ENCODE measurements at regions not wholly inside any gene's neighbourhood (a gene's known extent, or its start where the extent isn't known, plus 50 kb on each side); places are given as distances from the start of the nearest gene placed in this dataset.

DNA sequence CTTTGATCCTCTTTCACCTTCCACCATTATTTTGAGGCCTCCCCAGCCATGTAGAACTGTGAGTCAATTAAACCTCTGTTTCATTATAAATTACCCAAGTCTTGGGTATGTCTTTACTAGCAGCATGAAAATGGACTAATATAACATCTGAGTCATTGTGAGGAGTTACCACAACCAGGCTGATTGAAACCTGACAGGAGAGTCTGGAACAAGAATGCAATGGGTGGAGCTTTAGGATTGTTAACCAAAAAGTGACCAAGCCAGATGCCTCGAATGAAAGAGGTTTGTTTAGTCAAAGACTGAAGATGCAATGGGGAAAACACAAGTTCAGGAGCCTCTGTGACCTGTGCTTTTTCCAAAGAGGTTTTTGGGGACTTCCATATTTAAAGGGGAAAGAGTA lies 659.0 kb downstream of the SLITRK6 start:
- Mint-ChIP-seq H3K36me3 (no peaks in the 10 kb centered on the region; the same call in 1 of the 2 replicates), H3K4me3 (peak overlapping the region; percentile 7; the same call in 1 of the 2 replicates)

GRCh38 chr13:85137516-85137915 lies 661.7 kb downstream of the SLITRK6 start:
- H3K36me3 Mint-ChIP-seq, result no peaks in the 10 kb centered on the region; the same call in 1 of the 2 replicates
- ATAC-seq, result no peak
- H3K27ac Mint-ChIP-seq, result no peak overlapping the region
- ChIA-PET CTCF (no interaction called here), POLR2A (no interaction called here)
- H3K9me3 Mint-ChIP-seq, result peaks cover 15% of the 10 kb centered on the region
- no peak overlapping the region for H3K4me3 Mint-ChIP-seq
- TF ChIP-seq, protein P1, sequence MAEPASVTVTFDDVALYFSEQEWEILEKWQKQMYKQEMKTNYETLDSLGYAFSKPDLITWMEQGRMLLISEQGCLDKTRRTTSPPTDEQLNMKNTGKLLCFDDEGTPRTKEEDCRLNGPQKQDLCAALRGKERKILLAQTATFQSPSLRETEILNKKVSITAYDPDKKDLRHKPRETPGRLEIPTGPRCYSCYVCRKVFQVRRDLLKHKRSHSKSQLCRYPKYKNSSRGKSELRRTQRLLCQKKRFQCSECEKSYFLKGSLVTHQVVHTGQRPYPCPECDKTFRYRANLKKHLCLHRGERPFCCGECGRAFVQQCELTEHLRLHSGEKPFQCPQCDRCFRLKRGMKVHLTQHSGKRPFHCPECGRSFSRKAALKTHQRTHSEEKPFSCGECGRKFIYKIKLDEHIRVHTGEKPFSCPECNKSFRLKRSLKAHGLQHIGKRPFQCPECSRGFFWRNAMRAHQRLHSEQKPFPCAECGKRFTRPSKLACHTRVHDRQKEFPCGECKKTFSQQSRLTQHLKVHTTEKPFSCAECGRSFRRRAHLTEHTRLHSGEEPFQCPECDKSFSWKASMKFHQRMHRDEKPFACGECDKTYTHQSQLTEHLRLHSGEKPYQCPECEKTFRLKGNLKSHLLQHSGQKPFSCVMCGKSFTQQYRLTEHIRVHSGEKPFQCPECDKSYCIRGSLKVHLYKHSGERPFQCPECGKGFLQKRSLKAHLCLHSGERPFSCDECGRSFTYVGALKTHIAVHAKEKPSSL (CRISPR knock-in tag; conservative IDR thresholded peaks at IDR 0.05), result no peak
- no peak for TF ChIP-seq IRF1 (CRISPR knock-in tag; IDR thresholded peaks at IDR 0.05)
- no peak for TF ChIP-seq SP1 (CRISPR knock-in tag; conservative IDR thresholded peaks at IDR 0.05)
- TF ChIP-seq ZBTB43 (CRISPR knock-in tag; IDR thresholded peaks at IDR 0.05), result no peak
- TF ChIP-seq OVOL2 (CRISPR knock-in tag; IDR thresholded peaks at IDR 0.05; ENCODE audit: borderline replicate concordance), result no peak
- TF ChIP-seq ESRRA (CRISPR knock-in tag; IDR thresholded peaks at IDR 0.05; ENCODE audit: borderline replicate concordance), result no peak
- TF ChIP-seq FOXK1 (CRISPR knock-in tag; IDR thresholded peaks at IDR 0.05), result no peak
- TF ChIP-seq, protein P2, sequence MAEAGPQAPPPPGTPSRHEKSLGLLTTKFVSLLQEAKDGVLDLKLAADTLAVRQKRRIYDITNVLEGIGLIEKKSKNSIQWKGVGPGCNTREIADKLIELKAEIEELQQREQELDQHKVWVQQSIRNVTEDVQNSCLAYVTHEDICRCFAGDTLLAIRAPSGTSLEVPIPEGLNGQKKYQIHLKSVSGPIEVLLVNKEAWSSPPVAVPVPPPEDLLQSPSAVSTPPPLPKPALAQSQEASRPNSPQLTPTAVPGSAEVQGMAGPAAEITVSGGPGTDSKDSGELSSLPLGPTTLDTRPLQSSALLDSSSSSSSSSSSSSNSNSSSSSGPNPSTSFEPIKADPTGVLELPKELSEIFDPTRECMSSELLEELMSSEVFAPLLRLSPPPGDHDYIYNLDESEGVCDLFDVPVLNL (CRISPR knock-in tag; IDR thresholded peaks at IDR 0.05; ENCODE audit: borderline replicate concordance, low read depth), result no peak
- no peak for TF ChIP-seq ZNF416 (CRISPR knock-in tag; IDR thresholded peaks at IDR 0.05)
- TF ChIP-seq MXD4 (CRISPR knock-in tag; IDR thresholded peaks at IDR 0.05; ENCODE audit: borderline replicate concordance), result no peak
- TF ChIP-seq CREM (CRISPR knock-in tag; IDR thresholded peaks at IDR 0.05), result no peak
- no peak for TF ChIP-seq JUN (CRISPR knock-in tag; IDR thresholded peaks at IDR 0.05)
- no peak for TF ChIP-seq GABPB1 (CRISPR knock-in tag; IDR thresholded peaks at IDR 0.05)
- H3K4me1 Mint-ChIP-seq, result peaks cover 34% of the 10 kb centered on the region
- no peak for DNase-seq (ENCODE audit: low spot score)
- H3K27me3 Mint-ChIP-seq (ENCODE audit: low read depth), result no peaks in the 10 kb centered on the region; the same call in 1 of the 2 replicates

More for the DNA sequence above, 659.0 kb downstream of the SLITRK6 start:
- peaks cover 15% of the 10 kb centered on the region for H3K9me3 Mint-ChIP-seq
- ChIA-PET POLR2A (no interaction called here), CTCF (no interaction called here)
- TF ChIP-seq, protein P3, sequence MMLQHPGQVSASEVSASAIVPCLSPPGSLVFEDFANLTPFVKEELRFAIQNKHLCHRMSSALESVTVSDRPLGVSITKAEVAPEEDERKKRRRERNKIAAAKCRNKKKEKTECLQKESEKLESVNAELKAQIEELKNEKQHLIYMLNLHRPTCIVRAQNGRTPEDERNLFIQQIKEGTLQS (CRISPR knock-in tag; conservative IDR thresholded peaks at IDR 0.05), result no peak
- TF ChIP-seq ZNF423 (CRISPR knock-in tag; IDR thresholded peaks at IDR 0.05), result no peak
- TF ChIP-seq ZNF232 (CRISPR knock-in tag; IDR thresholded peaks at IDR 0.05), result no peak
- TF ChIP-seq TEAD4 (CRISPR knock-in tag; IDR thresholded peaks at IDR 0.05), result no peak
- TF ChIP-seq TCF7 (CRISPR knock-in tag; IDR thresholded peaks at IDR 0.05; ENCODE audit: low read depth), result no peak
- DNase-seq (ENCODE audit: low spot score), result no peak
- ATAC-seq, result peak; percentile 75
- H3K4me1 Mint-ChIP-seq, result peaks cover 34% of the 10 kb centered on the region
- H3K27ac Mint-ChIP-seq, result peak overlapping the region; percentile 3; the same call in 1 of the 2 replicates
- no peaks in the 10 kb centered on the region; the same call in 1 of the 2 replicates for H3K27me3 Mint-ChIP-seq (ENCODE audit: low read depth)

DNA sequence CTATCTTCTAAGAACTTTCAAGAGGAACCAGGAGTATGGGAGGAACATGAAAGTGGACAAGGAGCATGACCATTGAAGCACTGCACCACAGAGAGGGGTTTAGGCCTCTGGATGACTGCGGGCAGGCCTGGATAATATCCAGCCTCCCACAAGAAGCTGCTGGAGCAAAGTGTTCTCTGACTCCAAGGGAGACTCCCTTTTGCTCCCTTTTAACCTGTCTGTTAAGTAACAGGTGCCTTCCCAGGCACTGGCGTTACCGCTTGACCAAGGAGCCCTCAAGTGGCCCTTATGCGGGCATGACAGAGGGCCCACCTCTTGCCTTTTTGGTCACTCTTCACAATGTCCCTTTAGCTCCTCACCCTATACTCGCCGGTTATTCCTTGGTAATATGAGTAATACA lies 666.2 kb downstream of the SLITRK6 start:
- Mint-ChIP-seq H3K4me1 (no peaks in the 10 kb centered on the region), H3K27me3 (ENCODE audit: low read depth) (no peaks in the 10 kb centered on the region)
- POLR2A ChIA-PET, result no interaction called here
- TF ChIP-seq NFE2L1 (CRISPR knock-in tag; IDR thresholded peaks at IDR 0.05) (no peak), ATF2 (CRISPR knock-in tag; IDR thresholded peaks at IDR 0.05; ENCODE audit: borderline replicate concordance, low read depth) (no peak), ZNF232 (CRISPR knock-in tag; IDR thresholded peaks at IDR 0.05) (no peak)
- TF ChIP-seq, protein P4, sequence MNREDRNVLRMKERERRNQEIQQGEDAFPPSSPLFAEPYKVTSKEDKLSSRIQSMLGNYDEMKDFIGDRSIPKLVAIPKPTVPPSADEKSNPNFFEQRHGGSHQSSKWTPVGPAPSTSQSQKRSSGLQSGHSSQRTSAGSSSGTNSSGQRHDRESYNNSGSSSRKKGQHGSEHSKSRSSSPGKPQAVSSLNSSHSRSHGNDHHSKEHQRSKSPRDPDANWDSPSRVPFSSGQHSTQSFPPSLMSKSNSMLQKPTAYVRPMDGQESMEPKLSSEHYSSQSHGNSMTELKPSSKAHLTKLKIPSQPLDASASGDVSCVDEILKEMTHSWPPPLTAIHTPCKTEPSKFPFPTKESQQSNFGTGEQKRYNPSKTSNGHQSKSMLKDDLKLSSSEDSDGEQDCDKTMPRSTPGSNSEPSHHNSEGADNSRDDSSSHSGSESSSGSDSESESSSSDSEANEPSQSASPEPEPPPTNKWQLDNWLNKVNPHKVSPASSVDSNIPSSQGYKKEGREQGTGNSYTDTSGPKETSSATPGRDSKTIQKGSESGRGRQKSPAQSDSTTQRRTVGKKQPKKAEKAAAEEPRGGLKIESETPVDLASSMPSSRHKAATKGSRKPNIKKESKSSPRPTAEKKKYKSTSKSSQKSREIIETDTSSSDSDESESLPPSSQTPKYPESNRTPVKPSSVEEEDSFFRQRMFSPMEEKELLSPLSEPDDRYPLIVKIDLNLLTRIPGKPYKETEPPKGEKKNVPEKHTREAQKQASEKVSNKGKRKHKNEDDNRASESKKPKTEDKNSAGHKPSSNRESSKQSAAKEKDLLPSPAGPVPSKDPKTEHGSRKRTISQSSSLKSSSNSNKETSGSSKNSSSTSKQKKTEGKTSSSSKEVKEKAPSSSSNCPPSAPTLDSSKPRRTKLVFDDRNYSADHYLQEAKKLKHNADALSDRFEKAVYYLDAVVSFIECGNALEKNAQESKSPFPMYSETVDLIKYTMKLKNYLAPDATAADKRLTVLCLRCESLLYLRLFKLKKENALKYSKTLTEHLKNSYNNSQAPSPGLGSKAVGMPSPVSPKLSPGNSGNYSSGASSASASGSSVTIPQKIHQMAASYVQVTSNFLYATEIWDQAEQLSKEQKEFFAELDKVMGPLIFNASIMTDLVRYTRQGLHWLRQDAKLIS (CRISPR knock-in tag; IDR thresholded peaks at IDR 0.05; ENCODE audit: borderline replicate concordance), result no peak

More for the DNA sequence above, 666.2 kb downstream of the SLITRK6 start:
- CTCF ChIA-PET, result no interaction called here
- no peaks in the 10 kb centered on the region for H3K9me3 Mint-ChIP-seq
- no peak overlapping the region for H3K27ac Mint-ChIP-seq
- ATAC-seq (no peak), DNase-seq (ENCODE audit: low spot score) (no peak)
- H3K4me3 Mint-ChIP-seq, result no peak overlapping the region
- H3K36me3 Mint-ChIP-seq, result no peaks in the 10 kb centered on the region
